GM18519 (cell line): ENCODE measurements at regions not wholly inside any gene's neighbourhood (a gene's known extent, or its start where the extent isn't known, plus 50 kb on each side); places are given as distances from the start of the nearest gene placed in this dataset.
"Not testable (repeated sequence)": the region's sequence is repeated elsewhere in the genome, so short reads cannot be mapped to it uniquely, and the experiment has no call there.

Source experiments
- ATAC-seq: cut with Tn5 transposase; IDR thresholded peaks from one replicate; pipeline ENCODE4 v1.9.1; 2021; ENCODE audit warnings: mild to moderate bottlenecking, moderate library complexity; ENCODE audit not compliant: unreplicated experiment, low FRiP score

- no peak for ATAC-seq
These were observed 472.0 kb upstream of the PAPPA start for GRCh38 chr9:115681585-115681984.

DNA sequence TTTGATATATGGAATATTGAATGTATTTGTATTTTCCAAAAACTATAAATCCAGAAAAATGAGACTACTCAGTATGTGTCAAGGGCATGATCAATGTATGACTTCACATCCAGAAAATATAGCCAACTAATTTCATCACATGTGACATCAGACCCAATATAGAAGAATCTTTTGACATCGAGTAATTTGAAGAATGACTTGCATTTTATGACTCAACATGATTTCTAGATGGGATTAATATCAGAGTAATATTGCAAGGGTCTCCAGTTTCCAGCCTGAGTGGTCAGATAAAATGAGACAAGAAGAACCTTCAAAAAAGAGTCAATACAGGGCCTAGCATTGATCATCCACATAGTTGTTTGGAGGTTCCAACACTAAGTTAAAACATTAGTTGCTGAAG lies 467.5 kb upstream of the PAPPA start:
- no peak for ATAC-seq

GRCh38 chr9:115687356-115687755 lies 466.2 kb upstream of the PAPPA start:
- no peak for ATAC-seq

- ATAC-seq: no peak
These were observed 464.3 kb upstream of the PAPPA start for GRCh38 chr9:115689331-115689730.

DNA sequence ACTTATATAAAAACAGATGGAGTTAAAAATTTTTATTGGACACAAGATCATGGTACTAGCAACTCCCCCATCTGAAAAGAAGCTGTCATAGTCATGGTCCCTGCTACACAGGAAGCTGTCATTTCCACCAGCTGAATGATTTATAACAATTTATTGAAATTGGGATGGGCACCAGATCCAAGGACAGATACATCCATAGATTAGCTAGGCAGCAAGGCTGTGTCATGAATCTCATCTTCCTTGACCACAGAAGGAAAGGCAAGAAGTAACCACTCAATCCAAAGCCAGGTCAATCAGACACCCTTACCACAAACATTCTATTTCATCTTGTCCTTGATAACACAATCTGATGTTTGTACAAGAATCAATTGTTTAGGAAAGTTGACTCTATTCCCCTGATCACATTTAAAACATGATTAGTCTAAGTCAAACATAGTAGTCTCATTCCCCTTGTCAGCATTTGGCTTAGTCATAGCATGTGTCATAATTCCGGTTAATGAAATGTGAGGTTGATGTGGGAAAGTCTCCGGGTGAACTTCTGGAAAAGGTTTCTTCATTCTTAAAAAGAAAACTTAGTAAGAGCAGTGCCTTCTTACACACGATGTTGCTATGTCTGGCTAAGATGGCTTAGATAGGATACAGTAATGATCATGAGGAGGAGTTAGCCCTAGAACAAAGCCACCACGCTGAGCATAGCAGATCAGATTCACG lies 462.6 kb upstream of the PAPPA start:
- ATAC-seq: no peak

DNA sequence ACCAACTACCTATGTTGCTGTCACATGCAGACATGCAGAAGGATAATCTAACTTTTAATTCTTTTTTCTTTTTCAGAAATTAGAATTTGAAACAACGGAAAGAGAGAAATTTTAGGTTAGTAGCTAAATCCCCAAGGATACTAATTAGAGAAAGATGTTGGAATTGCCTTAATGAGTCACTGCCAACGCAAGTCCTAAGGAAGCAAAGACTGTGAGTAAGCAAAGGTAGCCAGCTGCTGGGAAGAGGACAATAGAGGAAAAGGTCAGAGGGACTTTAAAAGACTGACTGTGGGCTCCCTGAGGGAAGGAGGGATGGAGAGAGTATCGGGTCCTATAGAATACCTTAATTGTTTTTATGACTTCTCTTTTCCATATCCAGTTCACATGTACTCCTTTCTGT lies 461.9 kb upstream of the PAPPA start:
- ATAC-seq: no peak

- ATAC-seq: not testable (repeated sequence)
These were observed 460.7 kb upstream of the PAPPA start for GRCh38 chr9:115692868-115693267.

- no peak for ATAC-seq
These were observed 459.6 kb upstream of the PAPPA start for GRCh38 chr9:115694014-115694413.

- ATAC-seq: no peak
These were observed 458.6 kb upstream of the PAPPA start for GRCh38 chr9:115694991-115695390.

- no peak for ATAC-seq
These were observed 440.6 kb upstream of the PAPPA start for GRCh38 chr9:115712981-115713380.

DNA sequence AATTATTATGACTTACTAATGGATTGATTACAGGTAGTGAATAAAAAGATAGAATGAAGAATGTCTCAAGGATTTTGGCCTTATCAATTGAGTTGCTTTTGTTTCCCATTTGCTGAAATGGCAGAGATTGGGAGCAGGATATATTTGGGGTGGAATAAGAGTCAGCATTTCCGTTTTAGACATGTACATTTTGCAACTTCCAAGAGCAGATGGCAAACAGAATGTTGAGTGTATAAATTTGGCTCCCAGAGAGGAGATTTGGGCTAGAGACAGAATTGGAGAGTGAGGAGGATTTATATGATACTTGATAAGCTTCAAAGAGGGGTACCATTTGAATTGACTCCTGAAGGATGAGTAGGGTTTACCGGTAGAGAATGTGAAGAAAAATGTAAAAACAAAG lies 437.9 kb upstream of the PAPPA start:
- ATAC-seq: no peak

DNA sequence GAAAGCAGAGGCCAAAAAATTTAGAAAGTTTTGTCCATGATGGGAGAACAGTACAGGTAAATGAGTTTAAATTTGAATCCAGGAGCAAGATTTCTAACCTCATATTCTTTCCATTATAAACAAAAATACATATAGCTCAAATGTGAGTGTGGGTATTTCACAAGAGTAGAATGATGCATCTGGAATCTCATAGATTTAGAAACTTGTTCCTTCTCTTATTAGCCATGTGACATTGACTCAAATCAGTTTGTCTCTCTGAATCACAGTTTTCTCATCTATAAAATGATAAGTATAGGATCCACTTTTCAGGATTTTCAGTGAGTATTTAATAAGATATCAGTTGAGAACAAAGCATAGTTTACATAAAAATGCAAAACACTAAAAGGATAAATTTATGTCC lies 436.3 kb upstream of the PAPPA start:
- no peak for ATAC-seq

DNA sequence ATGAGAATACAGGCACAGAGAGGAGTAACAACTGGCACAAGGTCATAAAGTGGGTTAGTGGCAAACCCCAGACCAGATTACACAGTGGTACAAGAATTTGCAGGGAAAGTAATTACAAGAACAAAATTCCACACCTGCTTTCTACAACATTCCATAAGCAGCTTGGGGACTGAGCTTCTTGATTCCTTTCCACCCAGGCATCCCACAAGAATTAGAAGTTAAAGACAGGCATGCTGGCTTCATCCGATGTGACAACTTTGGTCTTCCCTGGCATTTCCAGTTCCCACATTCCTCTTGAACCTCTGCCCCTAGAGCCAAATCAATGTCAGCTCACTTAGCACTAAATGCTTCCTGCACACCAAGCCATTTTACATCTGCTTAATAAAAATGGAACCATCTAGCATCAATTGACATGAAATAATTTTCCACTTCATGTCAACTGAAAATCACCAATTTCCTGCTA lies 435.8 kb upstream of the PAPPA start:
- ATAC-seq: no peak

DNA sequence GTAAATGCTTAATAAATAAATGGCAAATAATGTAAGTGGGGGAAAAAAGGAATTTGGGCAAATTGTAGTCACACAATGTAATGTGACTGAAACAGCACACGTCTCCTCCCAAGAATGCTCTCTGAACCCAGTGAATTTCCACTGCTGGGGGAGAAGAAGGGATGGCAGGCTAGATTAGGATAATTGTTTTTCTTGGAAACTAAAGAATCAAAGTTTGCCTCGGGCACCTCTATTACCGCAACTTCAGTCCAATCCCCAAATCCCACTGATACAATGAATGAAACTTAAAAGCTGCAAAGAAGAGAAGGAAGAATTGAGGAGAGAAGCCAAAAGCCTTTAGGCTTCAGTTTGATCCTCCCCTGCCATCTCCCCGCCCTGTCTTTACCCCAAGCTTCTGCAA lies 423.2 kb upstream of the PAPPA start:
- no peak for ATAC-seq

DNA sequence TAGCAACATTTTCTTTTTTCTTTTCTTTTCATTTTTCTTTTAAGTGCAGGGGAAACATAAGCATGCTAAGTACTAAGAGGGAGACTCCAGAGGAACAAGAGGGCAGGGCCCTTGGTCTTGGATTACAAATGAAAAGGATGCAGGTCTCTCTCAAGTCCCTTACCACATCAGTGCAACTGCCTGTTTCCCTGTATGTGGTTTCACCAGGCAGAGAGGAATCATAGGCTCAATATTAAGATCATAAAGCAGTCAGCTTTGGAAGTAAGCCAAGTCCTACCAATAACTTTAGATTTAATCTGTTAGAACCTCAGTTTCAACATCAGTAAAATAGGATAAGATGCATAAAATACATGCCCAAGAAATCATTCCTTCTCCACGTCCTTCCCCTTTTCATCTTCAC lies 422.7 kb upstream of the PAPPA start:
- ATAC-seq: no peak

GRCh38 chr9:115733318-115734110 lies 420.1 kb upstream of the PAPPA start:
- no peak for ATAC-seq

DNA sequence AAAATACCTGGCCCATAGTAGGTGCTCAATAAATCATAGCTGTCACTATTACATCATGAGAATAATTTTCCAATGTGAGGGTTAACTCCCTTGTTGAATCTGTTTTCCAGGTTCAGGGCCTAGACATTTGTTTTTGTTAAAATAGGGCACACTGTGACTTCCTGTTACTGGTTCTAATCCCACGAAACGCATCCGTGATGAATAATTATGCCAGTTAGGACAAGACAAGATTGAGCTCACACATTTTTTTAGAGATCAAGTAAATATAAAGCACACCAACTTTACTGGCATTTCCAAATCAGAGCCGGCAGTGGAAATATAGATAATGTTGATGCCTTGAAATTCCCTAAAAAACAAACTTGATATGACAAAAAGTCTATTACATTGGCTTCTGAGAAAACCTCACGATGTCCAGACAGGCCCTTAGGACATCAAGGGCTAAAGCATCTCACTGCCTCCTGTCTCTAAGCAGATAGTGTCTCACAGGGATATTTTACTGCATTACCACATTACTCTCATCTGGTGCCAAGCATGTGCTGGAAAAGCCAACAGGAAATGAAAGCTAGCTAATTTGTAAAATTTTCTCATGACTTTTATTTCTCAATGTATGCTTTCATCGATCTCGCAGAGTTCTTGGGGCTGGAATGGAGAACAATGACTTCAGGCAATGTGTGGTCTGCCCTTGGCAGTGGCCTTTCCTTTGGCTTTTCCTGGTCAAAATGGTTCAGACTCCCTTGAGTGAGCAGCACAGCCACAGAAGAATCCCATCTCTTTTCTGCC lies 414.3 kb upstream of the PAPPA start:
- ATAC-seq: no peak

GRCh38 chr9:115740986-115741385 lies 412.6 kb upstream of the PAPPA start:
- no peak for ATAC-seq

GRCh38 chr9:115743709-115744605 lies 409.6 kb upstream of the PAPPA start:
- no peak for ATAC-seq

DNA sequence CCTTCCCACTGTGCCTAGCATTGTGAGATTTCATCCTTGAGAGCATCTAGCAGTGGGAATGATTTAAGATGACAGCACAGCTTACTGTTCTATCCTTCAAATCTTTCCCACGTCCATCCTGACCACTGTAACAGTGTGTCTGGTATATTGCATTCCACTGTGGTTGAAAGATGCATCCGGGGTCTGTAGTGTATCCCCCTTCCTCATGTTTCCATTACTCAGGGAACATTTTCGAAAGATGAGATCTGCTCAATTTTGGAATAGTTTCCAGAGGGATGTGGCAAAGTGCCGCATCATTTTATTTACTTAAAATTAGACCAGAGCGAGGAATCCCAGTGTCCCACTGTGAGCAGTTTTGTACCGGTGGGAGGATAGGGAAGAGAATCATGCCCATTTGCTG lies 407.1 kb upstream of the PAPPA start:
- ATAC-seq: no peak
